MM.1S (cell line): ENCODE measurements at regions not wholly inside any gene's neighbourhood (a gene's known extent, or its start where the extent isn't known, plus 50 kb on each side); places are given as distances from the start of the nearest gene placed in this dataset.

ENCODE experiments used
- DNase-seq: peaks from one replicate; pipeline ENCODE4 v3.0.0-alpha.2; 2015
- H2AFZ ChIP-seq: fragments of 300-600 bp; sonication (generic); 2 replicates; pipeline ENCODE4 v1.6.0; 2016; ENCODE audit warnings: antibody characterized with exemption, low read length
- H3F3A ChIP-seq: fragments of 300-600 bp; sonication (generic); 2 replicates; pipeline ENCODE4 v1.6.1; 2016; ENCODE audit warnings: mild to moderate bottlenecking, antibody characterized with exemption, low read length, moderate library complexity, mixed read lengths; ENCODE audit not compliant: insufficient read depth
- H3K27ac ChIP-seq: fragments of 300-600 bp; sonication (generic); 2 replicates; pipeline ENCODE4 v1.5.1; 2016; ENCODE audit warnings: mild to moderate bottlenecking, low read length
- H3K27me3 ChIP-seq: fragments of 300-600 bp; sonication (generic); replicated peaks from 2 replicates; pipeline ENCODE4 v1.6.0; 2016; ENCODE audit warnings: low read length; ENCODE audit not compliant: insufficient read depth
- H3K36me3 ChIP-seq: fragments of 300-600 bp; sonication (generic); replicated peaks from 2 replicates; pipeline ENCODE4 v1.6.1; 2016; ENCODE audit warnings: mild to moderate bottlenecking, low read length, mixed read lengths; ENCODE audit not compliant: insufficient read depth
- H3K4me1 ChIP-seq: fragments of 300-600 bp; sonication (generic); 2 replicates; pipeline ENCODE4 v1.6.1; 2016; ENCODE audit warnings: low read length, mixed read lengths
- H3K4me2 ChIP-seq: fragments of 300-600 bp; sonication (generic); 2 replicates; pipeline ENCODE4 v1.6.0; 2016; ENCODE audit warnings: low read depth, low read length
- H3K4me3 ChIP-seq: fragments of 300-600 bp; sonication (generic); 2 replicates; pipeline ENCODE4 v1.5.1; 2016; ENCODE audit warnings: low read length, mixed read lengths
- H3K79me2 ChIP-seq: fragments of 300-600 bp; sonication (generic); 2 replicates; pipeline ENCODE4 v1.6.1; 2016; ENCODE audit warnings: mixed run types, low read length, mixed read lengths
- H3K9ac ChIP-seq: fragments of 300-600 bp; sonication (generic); 2 replicates; pipeline ENCODE4 v1.6.1; 2016; ENCODE audit warnings: low read length, mixed read lengths
- H3K9me2 ChIP-seq: fragments of 300-600 bp; sonication (generic); replicated peaks from 2 replicates; pipeline ENCODE4 v1.6.1; 2016; ENCODE audit warnings: mild to moderate bottlenecking, low read length, mixed read lengths; ENCODE audit not compliant: insufficient read depth
- H3K9me3 ChIP-seq: fragments of 300-600 bp; sonication (generic); replicated peaks from 2 replicates; pipeline ENCODE4 v1.6.1; 2016; ENCODE audit warnings: mild to moderate bottlenecking, low read length, mixed read lengths; ENCODE audit not compliant: insufficient read depth
- H4K20me1 ChIP-seq: fragments of 300-600 bp; sonication (generic); 2 replicates; pipeline ENCODE4 v1.6.1; 2016; ENCODE audit warnings: mild to moderate bottlenecking, low read length, moderate library complexity, mixed read lengths; ENCODE audit not compliant: insufficient read depth
- EZH2 ChIP-seq: fragments of 300-600 bp; sonication (generic); optimal IDR thresholded peaks from 2 replicates; pipeline ENCODE3; 2017; ENCODE audit warnings: low read depth, mild to moderate bottlenecking, antibody characterized with exemption, low read length, mixed read lengths
- EZH2phosphoT487 ChIP-seq: fragments of 300-600 bp; sonication (generic); IDR thresholded peaks from 2 replicates; pipeline ENCODE4 v1.6.1; 2018; ENCODE audit warnings: antibody characterized with exemption, low read length
- TF ChIP-seq, protein P1 (sequence below): fragments of 300-600 bp; sonication (generic); IDR thresholded peaks from 2 replicates; pipeline ENCODE4 v1.5.1; 2016; ENCODE audit warnings: antibody characterized with exemption, low read length, mixed read lengths

- Histone ChIP-seq H3K27me3 (no peaks in the 10 kb centered on the region), H3F3A (no peaks in the 10 kb centered on the region), H3K4me1 (no peaks in the 10 kb centered on the region), H2AFZ (no peak overlapping the region), H3K4me2 (no peak overlapping the region), H3K9me3 (no peaks in the 10 kb centered on the region), H3K9me2 (no peaks in the 10 kb centered on the region), H3K27ac (no peak overlapping the region), H4K20me1 (no peaks in the 10 kb centered on the region), H3K9ac (no peak overlapping the region), H3K79me2 (no peaks in the 10 kb centered on the region), H3K36me3 (no peaks in the 10 kb centered on the region), H3K4me3 (no peak overlapping the region)
- TF ChIP-seq EZH2phosphoT487: no peak
- no peak for TF ChIP-seq EZH2
- TF ChIP-seq, protein P1, sequence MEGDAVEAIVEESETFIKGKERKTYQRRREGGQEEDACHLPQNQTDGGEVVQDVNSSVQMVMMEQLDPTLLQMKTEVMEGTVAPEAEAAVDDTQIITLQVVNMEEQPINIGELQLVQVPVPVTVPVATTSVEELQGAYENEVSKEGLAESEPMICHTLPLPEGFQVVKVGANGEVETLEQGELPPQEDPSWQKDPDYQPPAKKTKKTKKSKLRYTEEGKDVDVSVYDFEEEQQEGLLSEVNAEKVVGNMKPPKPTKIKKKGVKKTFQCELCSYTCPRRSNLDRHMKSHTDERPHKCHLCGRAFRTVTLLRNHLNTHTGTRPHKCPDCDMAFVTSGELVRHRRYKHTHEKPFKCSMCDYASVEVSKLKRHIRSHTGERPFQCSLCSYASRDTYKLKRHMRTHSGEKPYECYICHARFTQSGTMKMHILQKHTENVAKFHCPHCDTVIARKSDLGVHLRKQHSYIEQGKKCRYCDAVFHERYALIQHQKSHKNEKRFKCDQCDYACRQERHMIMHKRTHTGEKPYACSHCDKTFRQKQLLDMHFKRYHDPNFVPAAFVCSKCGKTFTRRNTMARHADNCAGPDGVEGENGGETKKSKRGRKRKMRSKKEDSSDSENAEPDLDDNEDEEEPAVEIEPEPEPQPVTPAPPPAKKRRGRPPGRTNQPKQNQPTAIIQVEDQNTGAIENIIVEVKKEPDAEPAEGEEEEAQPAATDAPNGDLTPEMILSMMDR: no peak
- no peak for DNase-seq
Measured at GRCh38 chr1:38285807-38286530, 239.4 kb upstream of the POU3F1 start.

GRCh38 chr1:38284953-38285352 lies 238.4 kb upstream of the POU3F1 start:
- TF ChIP-seq EZH2 (no peak), EZH2phosphoT487 (no peak)
- TF ChIP-seq, protein P1: no peak
- H3K4me1 ChIP-seq: no peaks in the 10 kb centered on the region

DNA sequence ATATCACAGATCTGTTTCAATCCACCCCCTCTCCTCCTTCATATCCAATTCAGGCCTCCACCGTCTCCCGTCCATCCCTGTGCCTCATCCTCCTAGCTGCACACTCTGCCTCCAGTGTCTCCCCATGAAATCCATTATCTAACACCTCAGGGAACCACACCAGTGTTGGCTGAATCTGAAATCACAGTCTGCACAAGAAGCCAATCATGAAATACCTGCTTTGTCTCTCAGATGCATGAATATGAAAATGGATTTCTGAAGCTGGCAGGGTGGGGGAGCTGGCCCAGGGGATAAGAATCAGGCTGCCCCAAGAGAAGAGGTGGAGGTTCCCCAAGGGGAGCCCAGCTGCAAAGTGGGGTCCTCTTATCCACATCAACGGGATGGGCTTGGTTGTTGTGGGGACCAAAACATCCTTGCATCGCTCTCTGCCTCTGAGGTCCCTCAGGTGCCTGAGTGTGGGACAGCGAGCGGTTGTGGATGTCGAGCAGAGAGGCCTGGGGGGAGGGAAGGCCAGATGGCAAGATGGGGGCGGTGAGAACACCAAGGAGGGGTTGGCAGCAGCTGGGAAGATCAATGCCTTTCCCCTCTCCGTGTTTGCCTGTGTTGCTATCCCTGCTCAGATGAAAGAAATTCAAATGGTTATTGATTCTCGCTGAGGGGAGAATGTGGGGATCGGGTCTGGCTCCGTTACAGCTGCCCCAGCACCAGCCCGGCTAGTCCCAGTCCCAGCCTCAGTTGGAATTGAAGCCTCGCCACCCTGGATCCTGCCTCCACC lies 237.3 kb upstream of the POU3F1 start:
- H3K79me2 ChIP-seq: no peaks in the 10 kb centered on the region
- TF ChIP-seq EZH2 (no peak), EZH2phosphoT487 (no peak)
- TF ChIP-seq, protein P1: no peak
- no peak overlapping the region for H3K9ac ChIP-seq
- H3K4me1 ChIP-seq: no peaks in the 10 kb centered on the region
- no peak overlapping the region for H3K4me2 ChIP-seq
- H3K9me3 ChIP-seq: no peaks in the 10 kb centered on the region
- no peak overlapping the region for H3K4me3 ChIP-seq
- H3F3A ChIP-seq: no peaks in the 10 kb centered on the region
- H3K27me3 ChIP-seq: no peaks in the 10 kb centered on the region
- no peaks in the 10 kb centered on the region for H3K9me2 ChIP-seq
- DNase-seq: no peak
- no peaks in the 10 kb centered on the region for H4K20me1 ChIP-seq
- H3K27ac ChIP-seq: no peak overlapping the region
- H2AFZ ChIP-seq: no peak overlapping the region
- no peaks in the 10 kb centered on the region for H3K36me3 ChIP-seq

More at GRCh38 chr1:38284953-38285352, 238.4 kb upstream of the POU3F1 start:
- no peak for DNase-seq
- Histone ChIP-seq H3K4me3 (no peak overlapping the region), H3K9me2 (no peaks in the 10 kb centered on the region), H3K4me2 (no peak overlapping the region), H2AFZ (no peak overlapping the region), H3K27ac (no peak overlapping the region), H3F3A (no peaks in the 10 kb centered on the region), H3K9ac (no peak overlapping the region), H4K20me1 (no peaks in the 10 kb centered on the region), H3K9me3 (no peaks in the 10 kb centered on the region), H3K36me3 (no peaks in the 10 kb centered on the region), H3K79me2 (no peaks in the 10 kb centered on the region), H3K27me3 (no peaks in the 10 kb centered on the region)
